Jurkat, Clone E6-1 (cell line): ENCODE measurements at regions not wholly inside any gene's neighbourhood (a gene's known extent, or its start where the extent isn't known, plus 50 kb on each side); places are given as distances from the start of the nearest gene placed in this dataset.
A peak's percentile ranks its signal among the peaks of the same experiment; 100 is the strongest.
"Not testable (repeated sequence)": the region's sequence is repeated elsewhere in the genome, so short reads cannot be mapped to it uniquely, and the experiment has no call there.

Experiments
- DNase-seq: peaks from one replicate; pipeline ENCODE4 v3.0.0-alpha.2; 2011; ENCODE audit warnings: low read depth, low spot score
- H3K4me3 ChIP-seq: 2 replicates; pipeline ENCODE4 v1.5.1; 2011; ENCODE audit warnings: mild to moderate bottlenecking, low read length, control low read depth, moderate library complexity

- no peak overlapping the region for H3K4me3 ChIP-seq
- DNase-seq = no peak
These were observed 104.6 kb upstream of the MAN2A1 start for GRCh38 chr5:109584986-109585599.

- no peak for DNase-seq
- H3K4me3 ChIP-seq = no peak overlapping the region
These were observed 109.5 kb upstream of the MAN2A1 start for GRCh38 chr5:109580225-109580624.

- DNase-seq = no peak
These were observed 114.2 kb upstream of the MAN2A1 start for GRCh38 chr5:109575506-109575905.

GRCh38 chr5:109574985-109575384 is 114.7 kb upstream of the MAN2A1 start:
- no peak overlapping the region for H3K4me3 ChIP-seq
- no peak for DNase-seq

More at GRCh38 chr5:109575506-109575905, 114.2 kb upstream of the MAN2A1 start:
- H3K4me3 ChIP-seq = no peak overlapping the region

GRCh38 chr5:109573766-109574165 is 116.0 kb upstream of the MAN2A1 start:
- no peak overlapping the region for H3K4me3 ChIP-seq
- DNase-seq = no peak

- no peak for DNase-seq
- no peak overlapping the region for H3K4me3 ChIP-seq
These were observed 116.5 kb upstream of the MAN2A1 start for GRCh38 chr5:109573256-109573655.

- DNase-seq = no peak
- H3K4me3 ChIP-seq = no peak overlapping the region
These were observed 117.9 kb upstream of the MAN2A1 start for GRCh38 chr5:109571785-109572184.

GRCh38 chr5:109570362-109570874 is 119.3 kb upstream of the MAN2A1 start:
- no peak for DNase-seq
- no peak overlapping the region for H3K4me3 ChIP-seq

- H3K4me3 ChIP-seq = no peak overlapping the region
- DNase-seq = no peak
These were observed 122.2 kb upstream of the MAN2A1 start for GRCh38 chr5:109567374-109568044.

GRCh38 chr5:109566361-109566760 is 123.4 kb upstream of the MAN2A1 start:
- no peak overlapping the region for H3K4me3 ChIP-seq
- no peak for DNase-seq

GRCh38 chr5:109563739-109564138 is 126.0 kb upstream of the MAN2A1 start:
- no peak for DNase-seq
- H3K4me3 ChIP-seq = no peak overlapping the region

GRCh38 chr5:109563189-109563588 is 126.5 kb upstream of the MAN2A1 start:
- DNase-seq = no peak
- no peak overlapping the region for H3K4me3 ChIP-seq

- no peak overlapping the region for H3K4me3 ChIP-seq
- DNase-seq = no peak
These were observed 127.3 kb upstream of the MAN2A1 start for GRCh38 chr5:109562441-109562840.

GRCh38 chr5:109561447-109561846 is 128.3 kb upstream of the MAN2A1 start:
- no peak overlapping the region for H3K4me3 ChIP-seq
- DNase-seq = no peak

- H3K4me3 ChIP-seq = no peak overlapping the region
- no peak for DNase-seq
These were observed 129.2 kb upstream of the MAN2A1 start for GRCh38 chr5:109560554-109560953.

GRCh38 chr5:109558952-109559351 is 130.8 kb upstream of the MAN2A1 start:
- DNase-seq = no peak
- no peak overlapping the region for H3K4me3 ChIP-seq

GRCh38 chr5:109558364-109558763 is 131.4 kb upstream of the MAN2A1 start:
- H3K4me3 ChIP-seq = no peak overlapping the region
- DNase-seq = peak; percentile 24

GRCh38 chr5:109553846-109554245 is 135.9 kb upstream of the MAN2A1 start:
- DNase-seq = no peak
- H3K4me3 ChIP-seq = no peak overlapping the region

GRCh38 chr5:109551234-109551633 is 138.5 kb upstream of the MAN2A1 start:
- not testable (repeated sequence) for DNase-seq, H3K4me3 ChIP-seq

GRCh38 chr5:109550077-109550476 is 139.7 kb upstream of the MAN2A1 start:
- no peak for DNase-seq
- H3K4me3 ChIP-seq = no peak overlapping the region

GRCh38 chr5:109546461-109546860 is 136.7 kb upstream of the PJA2 start:
- no peak overlapping the region for H3K4me3 ChIP-seq
- no peak for DNase-seq
